GM18907 (cell line): ENCODE measurements at regions not wholly inside any gene's neighbourhood (a gene's known extent, or its start where the extent isn't known, plus 50 kb on each side); places are given as distances from the start of the nearest gene placed in this dataset.
"Not testable (repeated sequence)": the region's sequence is repeated elsewhere in the genome, so short reads cannot be mapped to it uniquely, and the experiment has no call there.

ENCODE experiments used
- ATAC-seq: cut with Tn5 transposase; IDR thresholded peaks from one replicate; pipeline ENCODE4 v1.9.1; 2021; ENCODE audit warnings: mild to moderate bottlenecking, moderate library complexity; ENCODE audit not compliant: unreplicated experiment

- no peak for ATAC-seq
These were observed 157.1 kb downstream of the PHLDA1 start for GRCh38 chr12:75874441-75874840.

GRCh38 chr12:75872762-75873161 is 158.8 kb downstream of the PHLDA1 start:
- no peak for ATAC-seq

DNA sequence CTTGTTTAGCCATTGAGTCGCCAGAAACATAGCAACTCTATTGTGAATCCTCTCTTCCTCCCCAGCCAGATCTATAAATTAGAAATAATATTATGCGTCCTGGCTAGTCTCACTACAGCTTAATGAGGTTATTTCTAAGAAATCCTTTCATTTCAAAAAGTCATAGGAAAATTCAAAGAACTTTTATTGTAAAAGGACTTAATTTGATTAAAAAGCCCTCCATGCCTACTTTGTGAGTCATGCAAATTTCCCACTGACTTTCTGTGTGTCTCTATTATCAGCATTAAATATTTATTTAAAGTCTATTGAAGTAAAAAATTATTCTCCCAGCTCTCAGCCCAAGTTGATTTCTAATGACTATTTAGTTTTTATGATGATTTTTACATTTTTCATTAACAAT is 160.7 kb downstream of the PHLDA1 start:
- no peak for ATAC-seq

GRCh38 chr12:75868501-75868900 is 163.1 kb downstream of the PHLDA1 start:
- no peak for ATAC-seq

GRCh38 chr12:75865315-75865714 is 166.3 kb downstream of the PHLDA1 start:
- no peak for ATAC-seq

GRCh38 chr12:75864161-75864560 is 167.4 kb downstream of the PHLDA1 start:
- ATAC-seq, result no peak

GRCh38 chr12:75863533-75863932 is 168.0 kb downstream of the PHLDA1 start:
- ATAC-seq, result no peak

DNA sequence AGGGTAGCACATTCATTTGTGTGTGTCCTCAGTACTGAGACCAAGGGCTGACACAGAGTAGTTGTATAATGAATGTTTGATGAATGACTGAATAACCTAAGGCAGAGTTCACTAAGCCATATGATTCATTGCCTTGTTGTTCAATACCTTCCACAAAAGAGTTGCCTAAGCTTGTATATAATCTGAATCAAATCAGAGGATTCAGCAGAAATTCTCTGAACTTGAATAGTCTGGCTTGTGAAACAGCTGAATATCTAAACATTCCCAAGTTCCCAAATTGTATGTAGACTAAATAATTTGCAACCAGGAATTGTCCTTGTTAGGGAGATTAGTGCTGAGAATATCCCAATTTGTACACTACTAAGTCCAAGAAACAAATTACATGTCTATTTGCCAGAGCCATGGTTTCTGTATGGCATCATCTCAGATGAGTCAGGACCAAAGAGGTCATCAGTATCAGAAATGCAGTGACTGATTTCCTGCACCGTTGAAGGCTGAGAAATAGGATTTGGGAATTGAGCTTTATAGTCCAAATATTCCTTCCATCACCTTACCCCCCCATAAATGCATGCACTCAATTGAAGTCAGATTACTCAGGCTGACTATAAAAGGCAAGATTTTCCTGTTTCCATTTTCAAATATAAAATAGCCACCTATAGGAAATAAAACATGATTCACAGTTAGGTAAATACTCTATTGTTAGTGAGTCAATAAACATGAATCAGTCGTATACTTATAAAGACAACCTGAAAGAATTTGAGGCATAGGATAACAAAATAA is 168.7 kb downstream of the PHLDA1 start:
- no peak for ATAC-seq

DNA sequence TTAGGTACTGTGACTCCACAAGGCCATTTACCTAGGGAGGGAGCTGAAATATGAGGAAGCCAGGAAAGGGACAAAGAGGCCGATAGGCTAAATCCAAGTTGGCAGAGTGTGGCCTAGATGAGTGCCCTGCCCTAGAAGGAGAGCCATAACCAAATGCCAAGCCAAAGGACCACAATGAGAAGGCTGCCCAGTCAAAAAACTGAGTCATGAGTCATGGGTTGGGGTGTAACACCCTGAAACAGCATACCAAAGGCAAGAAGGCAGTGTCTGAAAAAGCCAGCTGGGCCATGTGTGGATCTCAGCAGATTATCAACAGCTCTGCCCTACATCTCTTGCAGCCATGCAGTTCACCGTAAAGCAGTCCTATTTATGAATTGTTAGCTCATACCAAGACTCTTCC is 171.7 kb downstream of the PHLDA1 start:
- no peak for ATAC-seq

GRCh38 chr12:75856235-75856634 is 175.3 kb downstream of the PHLDA1 start:
- no peak for ATAC-seq

DNA sequence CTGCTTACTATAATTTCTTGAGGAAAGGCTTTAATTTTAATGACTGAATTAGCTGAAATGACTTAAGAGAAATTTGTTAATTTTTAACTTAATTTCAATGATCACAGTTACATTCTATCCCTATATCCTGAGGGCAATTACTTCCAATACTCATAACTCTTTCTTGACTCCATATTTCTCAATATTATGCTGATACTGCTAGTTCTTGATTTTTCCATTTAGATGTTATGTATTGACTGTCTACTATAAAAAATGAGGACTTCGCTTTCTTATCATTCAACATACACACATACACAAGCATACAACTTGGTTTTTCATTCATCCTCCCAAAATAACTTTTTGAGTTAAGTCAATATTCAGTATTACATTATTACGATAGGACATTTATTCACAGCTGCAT is 176.2 kb downstream of the PHLDA1 start:
- no peak for ATAC-seq

DNA sequence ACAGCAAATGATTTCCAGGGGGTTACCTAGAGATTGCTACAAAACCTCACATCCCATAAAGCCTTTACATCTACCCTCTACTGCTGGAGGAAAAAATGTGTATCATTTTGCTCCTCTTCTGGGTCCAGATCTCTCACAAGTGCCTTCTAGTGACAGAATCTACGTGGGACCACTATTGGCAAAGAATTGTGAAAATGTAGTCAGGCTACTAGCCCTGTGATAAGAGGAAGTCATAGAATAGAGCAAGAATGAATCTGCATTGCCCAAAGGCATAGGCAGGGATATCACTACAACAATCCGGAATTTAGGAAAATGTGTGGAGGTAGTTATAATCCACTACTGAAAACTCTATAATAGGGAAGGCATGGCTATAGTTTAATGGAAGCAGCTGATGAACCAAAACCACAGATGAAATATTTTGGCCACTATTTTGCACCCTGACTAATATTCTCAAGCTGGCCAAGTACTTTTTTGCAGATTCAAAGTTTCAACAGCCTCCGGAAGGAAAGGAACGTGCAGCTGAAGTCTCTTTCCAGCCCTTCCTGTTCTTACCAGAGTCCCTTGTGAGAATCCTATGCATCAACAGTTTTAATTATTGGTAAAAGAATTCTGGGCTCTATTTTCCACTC is 176.8 kb downstream of the PHLDA1 start:
- no peak for ATAC-seq

DNA sequence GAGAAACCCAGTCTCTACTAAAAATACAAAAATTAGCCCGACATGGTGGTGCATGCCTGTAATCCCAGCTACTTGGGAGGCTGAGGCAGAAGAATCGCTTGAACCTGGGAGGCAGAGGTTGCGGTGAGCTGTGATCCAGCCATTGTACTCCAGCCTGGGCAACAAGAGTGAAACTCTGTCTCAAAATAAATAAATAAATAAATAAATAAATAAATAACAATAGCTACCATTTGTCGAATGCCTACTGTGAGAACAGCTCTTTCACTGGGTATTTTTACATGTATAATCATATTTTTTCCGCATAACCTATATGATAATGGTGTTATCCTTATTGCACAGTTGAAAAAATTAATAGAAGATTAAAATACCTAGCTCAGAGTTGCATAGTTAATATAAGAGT is 177.4 kb downstream of the PHLDA1 start:
- not testable (repeated sequence) for ATAC-seq

DNA sequence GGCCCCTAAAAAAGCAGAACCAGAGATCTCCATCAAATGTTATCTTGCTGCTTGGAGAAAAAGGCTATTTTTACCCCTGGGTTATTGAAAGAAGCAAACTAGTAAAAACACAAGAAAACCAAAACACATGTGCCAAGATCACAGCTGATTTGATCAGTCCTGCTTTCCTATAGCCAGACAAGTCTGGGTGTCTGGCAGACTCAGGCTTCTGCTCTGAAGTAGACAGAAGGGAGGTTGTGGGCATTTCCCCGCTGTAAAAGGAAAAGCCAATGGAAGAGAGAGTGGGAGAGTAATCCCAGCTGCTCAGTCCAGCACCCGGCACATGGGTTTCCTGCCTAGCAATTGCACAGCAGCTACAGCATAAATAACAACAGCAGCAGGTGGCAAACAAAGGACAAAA is 177.9 kb downstream of the PHLDA1 start:
- no peak for ATAC-seq

DNA sequence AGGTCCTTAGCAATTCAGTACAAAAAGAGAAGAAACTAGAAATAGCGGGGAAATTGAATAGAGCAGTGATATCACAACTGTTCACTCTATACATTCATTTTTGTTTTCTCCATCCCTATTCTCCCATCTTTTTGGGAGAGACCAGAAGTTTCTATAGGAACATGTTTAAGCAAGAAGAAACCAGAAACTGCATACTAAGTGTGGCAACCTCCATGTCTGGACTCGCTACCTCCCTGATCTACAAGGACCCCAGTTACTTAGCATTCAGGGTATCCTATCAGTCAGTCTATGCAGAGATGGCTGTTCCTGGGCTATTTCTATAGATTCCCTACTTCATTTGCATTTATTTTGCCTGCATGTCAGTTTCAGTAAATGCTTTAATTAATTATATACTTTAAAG is 178.6 kb downstream of the PHLDA1 start:
- no peak for ATAC-seq

DNA sequence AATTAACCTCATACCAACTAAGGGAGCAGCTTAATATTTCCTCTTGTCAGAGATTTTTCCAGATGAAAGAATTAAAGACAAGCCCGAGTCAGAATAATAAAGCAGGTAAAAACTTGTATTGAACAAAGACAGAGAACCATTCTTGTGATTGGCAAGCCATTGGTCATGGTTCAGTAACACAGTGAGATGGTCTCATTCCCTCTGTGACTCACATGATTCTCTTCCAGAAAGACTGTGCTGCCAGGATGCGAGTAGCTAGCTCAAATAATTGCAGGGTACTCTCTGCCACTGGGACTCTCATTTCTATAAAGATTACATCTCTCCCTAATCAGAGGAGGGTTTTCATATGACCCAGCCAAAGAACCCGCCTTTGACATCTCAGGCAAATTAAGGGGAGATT is 179.4 kb downstream of the PHLDA1 start:
- no peak for ATAC-seq

GRCh38 chr12:75850721-75851462 is 180.7 kb downstream of the PHLDA1 start:
- no peak for ATAC-seq

DNA sequence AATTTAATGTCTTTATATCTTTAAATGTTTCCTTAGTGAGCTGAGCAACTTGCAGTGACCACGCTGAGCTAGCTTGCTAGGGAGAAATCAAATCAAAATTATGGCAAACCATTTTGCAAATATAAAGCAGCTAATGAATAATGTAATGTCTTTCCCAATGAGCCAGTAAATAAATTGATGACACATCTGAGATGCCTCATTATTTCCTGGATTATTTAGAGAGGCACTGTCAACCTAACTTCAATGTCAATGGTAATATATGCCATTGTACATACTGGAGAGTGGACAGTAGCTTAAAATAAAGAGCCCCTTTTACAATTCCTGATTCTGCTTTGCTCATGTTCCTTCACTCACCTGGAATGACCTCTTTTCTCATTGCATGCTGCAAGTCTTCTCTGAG is 182.6 kb downstream of the PHLDA1 start:
- ATAC-seq, result no peak

- no peak for ATAC-seq
These were observed 183.1 kb downstream of the PHLDA1 start for GRCh38 chr12:75848431-75848925.

DNA sequence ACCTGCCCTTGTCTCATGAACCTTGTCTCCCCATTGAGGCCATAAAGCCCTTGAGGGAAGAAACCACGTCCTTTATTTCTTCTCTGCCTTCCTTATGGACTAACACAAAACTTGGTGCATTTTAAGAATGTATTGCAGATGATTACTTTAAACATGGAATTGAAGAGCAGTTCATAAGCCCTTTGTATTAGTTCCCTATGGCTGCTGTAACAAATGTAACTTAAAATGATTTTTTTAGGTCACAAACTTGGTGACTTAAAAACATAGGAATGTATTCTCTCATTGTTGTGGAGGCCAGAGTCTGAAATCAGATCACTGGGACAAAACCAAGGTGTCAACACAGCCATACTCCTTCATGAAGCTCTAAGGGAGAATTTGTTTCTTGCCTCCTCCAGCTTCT is 185.5 kb downstream of the PHLDA1 start:
- ATAC-seq, result no peak

DNA sequence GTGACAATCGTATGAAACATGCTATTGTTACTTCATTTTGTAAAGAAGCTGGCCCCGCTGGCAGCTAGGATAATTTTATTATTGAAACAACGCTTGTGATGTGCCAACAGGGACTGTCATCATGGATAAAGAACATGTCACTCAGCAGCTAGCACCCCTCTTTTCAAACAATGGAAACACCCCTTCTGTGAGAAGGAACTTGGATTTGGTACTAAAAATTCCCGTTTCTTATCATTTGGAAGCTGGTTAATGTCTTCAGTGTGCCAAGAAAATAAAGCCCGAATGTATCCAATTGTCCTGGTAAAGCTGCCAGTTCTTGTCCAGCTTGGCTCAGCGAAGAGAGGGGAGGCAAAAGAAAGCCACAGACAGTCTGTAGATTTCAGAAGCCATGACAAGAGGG is 186.6 kb downstream of the PHLDA1 start:
- no peak for ATAC-seq
